ENCODE measurements at regions not wholly inside any gene's neighbourhood (a gene's known extent, or its start where the extent isn't known, plus 50 kb on each side); places are given as distances from the start of the nearest gene placed in this dataset.

DNA sequence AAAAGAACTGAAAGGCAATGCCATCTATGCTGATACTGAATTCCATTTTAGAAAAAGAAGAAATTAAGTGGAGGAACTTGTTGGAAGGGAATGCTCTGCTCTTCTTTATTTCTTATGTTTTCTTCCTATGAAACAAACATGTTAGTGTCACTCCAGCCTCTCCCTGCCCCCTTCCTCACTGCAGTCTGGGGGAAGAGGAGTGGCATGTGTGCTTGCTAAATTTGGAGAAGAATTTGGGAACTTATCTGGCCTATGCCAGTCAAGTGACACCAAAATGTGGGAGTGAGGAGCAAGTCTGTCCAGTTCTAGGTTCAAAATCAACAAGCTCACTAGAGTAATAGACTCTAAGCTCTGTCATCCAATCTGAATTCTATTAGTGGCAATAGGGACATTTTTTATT, 214.6 kb downstream of the RBM26 start:
- TF ChIP-seq, protein P1, sequence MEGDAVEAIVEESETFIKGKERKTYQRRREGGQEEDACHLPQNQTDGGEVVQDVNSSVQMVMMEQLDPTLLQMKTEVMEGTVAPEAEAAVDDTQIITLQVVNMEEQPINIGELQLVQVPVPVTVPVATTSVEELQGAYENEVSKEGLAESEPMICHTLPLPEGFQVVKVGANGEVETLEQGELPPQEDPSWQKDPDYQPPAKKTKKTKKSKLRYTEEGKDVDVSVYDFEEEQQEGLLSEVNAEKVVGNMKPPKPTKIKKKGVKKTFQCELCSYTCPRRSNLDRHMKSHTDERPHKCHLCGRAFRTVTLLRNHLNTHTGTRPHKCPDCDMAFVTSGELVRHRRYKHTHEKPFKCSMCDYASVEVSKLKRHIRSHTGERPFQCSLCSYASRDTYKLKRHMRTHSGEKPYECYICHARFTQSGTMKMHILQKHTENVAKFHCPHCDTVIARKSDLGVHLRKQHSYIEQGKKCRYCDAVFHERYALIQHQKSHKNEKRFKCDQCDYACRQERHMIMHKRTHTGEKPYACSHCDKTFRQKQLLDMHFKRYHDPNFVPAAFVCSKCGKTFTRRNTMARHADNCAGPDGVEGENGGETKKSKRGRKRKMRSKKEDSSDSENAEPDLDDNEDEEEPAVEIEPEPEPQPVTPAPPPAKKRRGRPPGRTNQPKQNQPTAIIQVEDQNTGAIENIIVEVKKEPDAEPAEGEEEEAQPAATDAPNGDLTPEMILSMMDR (IDR thresholded peaks at IDR 0.05) = no peak
- TF ChIP-seq POLR2A (IDR thresholded peaks at IDR 0.05) = no peak

All from adrenal gland (tissue), 5 donors.